ENCODE measurements at regions not wholly inside any gene's neighbourhood (a gene's known extent, or its start where the extent isn't known, plus 50 kb on each side); places are given as distances from the start of the nearest gene placed in this dataset.

- no peak for TF ChIP-seq POLR2A (IDR thresholded peaks at IDR 0.05; ENCODE audit: borderline replicate concordance, extremely low read depth, insufficient read depth, insufficient read length)
- TF ChIP-seq CTCF (IDR thresholded peaks at IDR 0.05 in 2 of 3, conservative IDR thresholded peaks at IDR 0.05 in 1 of 3; ENCODE audit: borderline replicate concordance in 1 of 3, insufficient read depth in 1 of 3, low read depth in 2 of 3, low read length in 2 of 3) = no peak
- no peak for TF ChIP-seq EZH2 (IDR thresholded peaks at IDR 0.05)
Observed at GRCh38 chr4:176438401-176438800, 118.6 kb downstream of the SPCS3 start.
